NOMO-1 treated with dmso at 0.1 percent for 144 hours (cell line): ENCODE measurements at regions not wholly inside any gene's neighbourhood (a gene's known extent, or its start where the extent isn't known, plus 50 kb on each side); places are given as distances from the start of the nearest gene placed in this dataset.
A peak's percentile ranks its signal among the peaks of the same experiment; 100 is the strongest.

Experiments
- DNase-seq: peaks from one replicate; lab custom pipeline; 2025; ENCODE audit not compliant: unreplicated experiment; lab: John Stamatoyannopoulos, UW

GRCh38 chr12:32043928-32044549, 62.6 kb upstream of the BICD1 start:
- DNase-seq = no peak

GRCh38 chr12:32047357-32048212, 59.1 kb upstream of the BICD1 start:
- DNase-seq = no peak

- DNase-seq = no peak
Measured at GRCh38 chr12:32048791-32049190, 57.9 kb upstream of the BICD1 start.

- DNase-seq = no peak
Measured at GRCh38 chr12:32049956-32050355, 56.7 kb upstream of the BICD1 start.

GRCh38 chr12:32051511-32052211, 55.0 kb upstream of the BICD1 start:
- DNase-seq = peak; percentile 89

GRCh38 chr12:32052212-32052713, 54.4 kb upstream of the BICD1 start:
- no peak for DNase-seq

GRCh38 chr12:32053881-32054624, 52.6 kb upstream of the BICD1 start:
- DNase-seq = no peak
